H9 (cell line): ENCODE measurements at regions not wholly inside any gene's neighbourhood (a gene's known extent, or its start where the extent isn't known, plus 50 kb on each side); places are given as distances from the start of the nearest gene placed in this dataset.

Experiments used
- DNase-seq: peaks from one replicate; pipeline ENCODE4 v3.0.0-alpha.2; 2017
- H2AFZ ChIP-seq: one replicate; pipeline ENCODE4 v1.6.1; 2013; ENCODE audit warnings: mild to moderate bottlenecking, low read length, control low read depth, moderate library complexity
- H2AK5ac ChIP-seq: 2 replicates; pipeline ENCODE4 v1.6.1; 2013; ENCODE audit warnings: low read length, control low read depth, mixed read lengths; ENCODE audit not compliant: insufficient read length
- H2BK120ac ChIP-seq: one replicate; pipeline ENCODE4 v1.6.1; 2013; ENCODE audit warnings: low read depth, mild to moderate bottlenecking, low read length, control low read depth, inconsistent platforms; ENCODE audit not compliant: poor library complexity, severe bottlenecking
- H2BK12ac ChIP-seq: 2 replicates; pipeline ENCODE4 v1.6.1; 2013; ENCODE audit warnings: low read length, control low read depth, mixed read lengths, low read depth; ENCODE audit not compliant: insufficient read length
- H2BK15ac ChIP-seq: 2 replicates; pipeline ENCODE4 v1.6.1; 2013; ENCODE audit warnings: low read depth, low read length, control low read depth
- H2BK20ac ChIP-seq: one replicate; pipeline ENCODE4 v1.6.1; 2013; ENCODE audit warnings: low read depth, mild to moderate bottlenecking, low read length, control low read depth, inconsistent platforms; ENCODE audit not compliant: poor library complexity, severe bottlenecking
- H2BK5ac ChIP-seq: 2 replicates; pipeline ENCODE4 v1.6.1; 2013; ENCODE audit warnings: low read length, control low read depth, mixed read lengths; ENCODE audit not compliant: insufficient read length
- H3K14ac ChIP-seq: 2 replicates; pipeline ENCODE4 v1.6.1; 2013; ENCODE audit warnings: low read length, control low read depth; ENCODE audit not compliant: insufficient read depth
- H3K18ac ChIP-seq: 2 replicates; pipeline ENCODE4 v1.6.1; 2013; ENCODE audit warnings: low read depth, mild to moderate bottlenecking, mixed read lengths, low read length, control low read depth; ENCODE audit not compliant: insufficient read length
- H3K23ac ChIP-seq: 2 replicates; pipeline ENCODE4 v1.6.1; 2013; ENCODE audit warnings: low read length, control low read depth, mixed read lengths, low read depth; ENCODE audit not compliant: insufficient read length
- H3K23me2 ChIP-seq: 2 replicates; pipeline ENCODE4 v1.6.1; 2013; ENCODE audit warnings: low read depth, mild to moderate bottlenecking, mixed read lengths, low read length, control low read depth; ENCODE audit not compliant: insufficient read length, poor library complexity, severe bottlenecking
- H3K27ac ChIP-seq: 2 replicates; pipeline ENCODE4 v1.5.1; 2013; ENCODE audit warnings: low read length, control low read depth, mixed read lengths, low read depth; ENCODE audit not compliant: insufficient read length
- H3K27me3 ChIP-seq: 2 replicates; pipeline ENCODE4 v1.6.1; 2013; ENCODE audit warnings: low read length, control low read depth, inconsistent platforms; ENCODE audit not compliant: insufficient read depth
- H3K4ac ChIP-seq: 2 replicates; pipeline ENCODE4 v1.6.1; 2013; ENCODE audit warnings: low read depth, mild to moderate bottlenecking, control low read depth, inconsistent platforms, low read length, moderate library complexity
- H3K4me1 ChIP-seq: 2 replicates; pipeline ENCODE4 v1.6.1; 2013; ENCODE audit warnings: low read length, control low read depth, inconsistent platforms; ENCODE audit not compliant: insufficient read depth
- H3K4me2 ChIP-seq: 2 replicates; pipeline ENCODE4 v1.6.1; 2013; ENCODE audit warnings: low read length, control low read depth, mixed read lengths; ENCODE audit not compliant: insufficient read length, insufficient read depth
- H3K56ac ChIP-seq: 2 replicates; pipeline ENCODE4 v1.6.1; 2013; ENCODE audit warnings: low read depth, mild to moderate bottlenecking, mixed read lengths, low read length, control low read depth; ENCODE audit not compliant: insufficient read length
- H3K79me1 ChIP-seq: 2 replicates; pipeline ENCODE4 v1.6.1; 2013; ENCODE audit warnings: low read depth, mild to moderate bottlenecking, moderate library complexity, low read length, control low read depth, inconsistent platforms; ENCODE audit not compliant: insufficient read depth, poor library complexity, severe bottlenecking
- H3K79me2 ChIP-seq: 2 replicates; pipeline ENCODE4 v1.6.1; 2013; ENCODE audit warnings: low read length, control low read depth, inconsistent platforms; ENCODE audit not compliant: insufficient read depth
- H3K9ac ChIP-seq: 2 replicates; pipeline ENCODE4 v1.6.1; 2013; ENCODE audit warnings: low read length, control low read depth, mixed read lengths; ENCODE audit not compliant: insufficient read length; ENCODE audit errors: extremely low read depth
- H3K9me3 ChIP-seq: one replicate; pipeline ENCODE4 v1.6.1; 2013; ENCODE audit warnings: low read depth, low read length, inconsistent platforms; ENCODE audit not compliant: control insufficient read depth
- H3T11ph ChIP-seq: one replicate; pipeline ENCODE4 v1.6.1; 2013; ENCODE audit warnings: mild to moderate bottlenecking, low read length, control low read depth, inconsistent platforms
- H4K20me1 ChIP-seq: one replicate; pipeline ENCODE4 v1.6.1; 2013; ENCODE audit not compliant: control insufficient read depth, insufficient read length, insufficient read depth
- H4K5ac ChIP-seq: 2 replicates; pipeline ENCODE4 v1.6.1; 2013; ENCODE audit warnings: low read depth, mild to moderate bottlenecking, mixed read lengths, low read length, control low read depth; ENCODE audit not compliant: insufficient read length
- H4K8ac ChIP-seq: replicated peaks from 2 replicates; pipeline ENCODE4 v1.6.1; 2013; ENCODE audit warnings: low read length, control low read depth, mixed read lengths, low read depth; ENCODE audit not compliant: insufficient read length
- H4K91ac ChIP-seq: 2 replicates; pipeline ENCODE4 v1.6.1; 2013; ENCODE audit warnings: low read depth, mild to moderate bottlenecking, moderate library complexity, mixed read lengths, low read length, control low read depth; ENCODE audit not compliant: insufficient read length
- H3K27ac Mint-ChIP-seq, 3 experiments: 2 replicates in 2 of 3; 3 replicates in 1 of 3; pipeline ENCODE4 v1.8.0; 2020 to 2021; ENCODE audit warnings: mixed read lengths in 3 of 3, mild to moderate bottlenecking in 1 of 3, moderate library complexity in 1 of 3
- H3K27me3 Mint-ChIP-seq: 2 replicates; pipeline ENCODE4 v1.8.0; 2021; ENCODE audit warnings: low read depth, mild to moderate bottlenecking, moderate library complexity, mixed read lengths
- H3K36me3 Mint-ChIP-seq, 3 experiments: 2 replicates in 2 of 3; 3 replicates in 1 of 3; pipeline ENCODE4 v1.8.0; 2020 to 2021; ENCODE audit warnings: low read depth in 3 of 3, mixed read lengths in 3 of 3; ENCODE audit not compliant: insufficient read depth in 1 of 3
- H3K4me1 Mint-ChIP-seq, 2 experiments: 2 replicates each; pipeline ENCODE4 v1.8.0; 2020; ENCODE audit warnings: mixed read lengths in 2 of 2
- H3K4me3 Mint-ChIP-seq, 2 experiments: 2 replicates in 1 of 2; 3 replicates in 1 of 2; pipeline ENCODE4 v1.8.0; 2020 to 2021; ENCODE audit warnings: mild to moderate bottlenecking in 2 of 2, mixed read lengths in 2 of 2, moderate library complexity in 1 of 2
- H3K9me3 Mint-ChIP-seq, 2 experiments: 2 replicates in 1 of 2; 3 replicates in 1 of 2; pipeline ENCODE4 v1.8.0; 2020; ENCODE audit warnings: mild to moderate bottlenecking in 2 of 2, mixed read lengths in 2 of 2, moderate library complexity in 1 of 2
- CTCF ChIP-seq: fragments of 200-600 bp; sonication (generic); conservative IDR thresholded peaks from 3 replicates; pipeline ENCODE4 v1.8.0; 2021; ENCODE audit warnings: antibody characterized with exemption, mild to moderate bottlenecking
- WGBS: extraction: QIAGEN DNeasy Blood & Tissue Kit; methylation state at CpG from one replicate; pipeline ENCODE4 v1.1.7; 2013; ENCODE audit warnings: missing lambda C conversion rate, low lambda C conversion rate, mixed read lengths; ENCODE audit not compliant: insufficient read length; ENCODE audit errors: extremely low coverage; 5-methylcytosine and 5-hydroxymethylcytosine counted together

DNA sequence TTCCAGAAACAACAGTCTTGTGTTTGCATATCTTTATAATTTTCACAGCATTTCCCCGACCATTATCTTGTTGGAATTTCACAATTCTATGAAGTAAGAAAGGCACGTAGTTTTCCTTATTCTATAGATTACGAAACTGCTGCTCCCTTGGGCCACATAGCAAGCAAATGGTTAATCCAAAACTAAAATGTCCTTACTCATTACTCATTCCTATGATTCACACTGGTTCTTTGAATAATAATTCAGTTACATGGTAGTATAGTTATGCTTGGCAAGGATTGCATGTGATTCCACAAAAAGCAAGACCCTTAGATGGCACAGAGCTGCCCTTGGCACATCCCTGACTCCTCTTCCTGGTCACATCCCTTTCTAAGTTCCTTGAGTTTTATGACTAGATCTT lies 51.2 kb downstream of the OR13H1 start:
- Histone ChIP-seq H2BK5ac (no peak overlapping the region), H2BK120ac (no peak overlapping the region), H3K23ac (no peak overlapping the region), H3K18ac (no peak overlapping the region), H3T11ph (no peak overlapping the region), H3K9ac (no peak overlapping the region), H2AFZ (no peak overlapping the region), H3K27me3 (no peaks in the 10 kb centered on the region), H2BK12ac (no peak overlapping the region), H3K4ac (no peak overlapping the region), H3K23me2 (no peaks in the 10 kb centered on the region), H3K9me3 (no peaks in the 10 kb centered on the region), H3K27ac (no peak overlapping the region), H2BK15ac (no peak overlapping the region), H3K79me1 (no peaks in the 10 kb centered on the region), H2AK5ac (no peak overlapping the region), H3K56ac (no peak overlapping the region), H4K5ac (no peak overlapping the region), H3K79me2 (no peaks in the 10 kb centered on the region), H4K91ac (no peak overlapping the region), H3K14ac (no peak overlapping the region), H4K8ac (no peak overlapping the region), H3K4me1 (no peaks in the 10 kb centered on the region), H3K4me2 (no peak overlapping the region), H2BK20ac (no peak overlapping the region), H4K20me1 (no peaks in the 10 kb centered on the region)
- TF ChIP-seq CTCF, result no peak
- no peak for DNase-seq
- H3K27ac Mint-ChIP-seq, result no peak overlapping the region
- H3K4me3 Mint-ChIP-seq, result no peak overlapping the region
- no CpG with 5 or more reads among the region's 3 CpGs for WGBS
- peaks cover 5 to 6% of the 10 kb centered on the region in 2 experiments; a peak in 3 of 5 replicates for H3K9me3 Mint-ChIP-seq
- peaks cover 0 to 4% (median 3%) of the 10 kb centered on the region in 3 experiments; a peak in 2 of 7 replicates for H3K36me3 Mint-ChIP-seq
- no peaks in the 10 kb centered on the region; the same call in 1 of the 2 replicates for H3K27me3 Mint-ChIP-seq
- no peaks in the 10 kb centered on the region for H3K4me1 Mint-ChIP-seq
